Fibroblast of the aortic adventitia (primary cell): ENCODE measurements at regions not wholly inside any gene's neighbourhood (a gene's known extent, or its start where the extent isn't known, plus 50 kb on each side); places are given as distances from the start of the nearest gene placed in this dataset.
"Not testable (repeated sequence)": the region's sequence is repeated elsewhere in the genome, so short reads cannot be mapped to it uniquely, and the experiment has no call there.

Source experiments
- DNase-seq: peaks from one replicate; pipeline ENCODE4 v3.0.0-alpha.2; 2010; ENCODE audit warnings: low read depth
- H3K4me3 ChIP-seq: 2 replicates; pipeline ENCODE4 v1.5.1; 2011; ENCODE audit warnings: low read depth, mild to moderate bottlenecking, control low read depth, low read length, moderate library complexity
- CTCF ChIP-seq: IDR thresholded peaks from 2 replicates; pipeline ENCODE4 v1.5.1; 2011; ENCODE audit warnings: mild to moderate bottlenecking, low read length, control low read depth, inconsistent platforms; ENCODE audit not compliant: insufficient read depth

GRCh38 chr11:42778193-42778592 is 533.6 kb upstream of the API5 start:
- no peak for DNase-seq
- H3K4me3 ChIP-seq, result no peak overlapping the region
- no peak for TF ChIP-seq CTCF

GRCh38 chr11:42779555-42779954 is 532.2 kb upstream of the API5 start:
- no peak for TF ChIP-seq CTCF
- H3K4me3 ChIP-seq, result no peak overlapping the region
- no peak for DNase-seq

GRCh38 chr11:42786981-42787380 is 524.8 kb upstream of the API5 start:
- H3K4me3 ChIP-seq, result no peak overlapping the region
- no peak for TF ChIP-seq CTCF
- DNase-seq, result no peak

- H3K4me3 ChIP-seq, DNase-seq: not testable (repeated sequence)
Measured at GRCh38 chr11:42795483-42795882, 516.3 kb upstream of the API5 start.

GRCh38 chr11:42800041-42800440 is 511.8 kb upstream of the API5 start:
- TF ChIP-seq CTCF, result no peak
- no peak for DNase-seq
- H3K4me3 ChIP-seq, result no peak overlapping the region

- no peak overlapping the region for H3K4me3 ChIP-seq
- no peak for DNase-seq
- TF ChIP-seq CTCF, result no peak
Measured at GRCh38 chr11:42802201-42802899, 509.4 kb upstream of the API5 start.

GRCh38 chr11:42806191-42806590 is 505.6 kb upstream of the API5 start:
- TF ChIP-seq CTCF, result no peak
- DNase-seq, result no peak
- no peak overlapping the region for H3K4me3 ChIP-seq
